Dedifferentiated amniotic fluid mesenchymal stem cell (primary cell): ENCODE measurements at regions not wholly inside any gene's neighbourhood (a gene's known extent, or its start where the extent isn't known, plus 50 kb on each side); places are given as distances from the start of the nearest gene placed in this dataset.
"Not testable (repeated sequence)": the region's sequence is repeated elsewhere in the genome, so short reads cannot be mapped to it uniquely, and the experiment has no call there.

Experiments
- DNase-seq: peaks from one replicate; pipeline ENCODE4 v3.0.0-alpha.2; 2016; ENCODE audit errors: extremely low spot score

GRCh38 chr7:94706996-94707740 lies 51.2 kb upstream of the SGCE start:
- DNase-seq: no peak

DNA sequence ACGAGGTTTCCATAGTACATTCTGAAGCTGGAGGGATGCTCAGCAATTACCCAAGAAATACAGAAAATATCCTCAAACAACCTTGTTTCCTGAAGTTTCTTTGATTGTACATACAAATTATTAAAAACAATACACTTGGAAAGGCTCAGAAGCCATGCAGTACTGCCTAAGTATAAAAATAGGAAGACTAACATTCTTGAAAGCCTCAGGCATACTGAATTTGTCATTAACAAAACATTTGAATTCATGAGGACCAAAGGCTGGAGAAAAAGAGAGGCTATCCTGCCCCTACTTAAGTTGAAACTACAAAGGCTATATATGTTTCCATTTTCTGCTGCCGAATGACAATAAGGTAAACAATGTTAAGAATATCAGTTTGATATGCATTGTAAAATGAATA lies 54.3 kb upstream of the SGCE start:
- peak; percentile 41 for DNase-seq

GRCh38 chr7:94722360-94722759 lies 66.4 kb upstream of the SGCE start:
- DNase-seq: not testable (repeated sequence)

DNA sequence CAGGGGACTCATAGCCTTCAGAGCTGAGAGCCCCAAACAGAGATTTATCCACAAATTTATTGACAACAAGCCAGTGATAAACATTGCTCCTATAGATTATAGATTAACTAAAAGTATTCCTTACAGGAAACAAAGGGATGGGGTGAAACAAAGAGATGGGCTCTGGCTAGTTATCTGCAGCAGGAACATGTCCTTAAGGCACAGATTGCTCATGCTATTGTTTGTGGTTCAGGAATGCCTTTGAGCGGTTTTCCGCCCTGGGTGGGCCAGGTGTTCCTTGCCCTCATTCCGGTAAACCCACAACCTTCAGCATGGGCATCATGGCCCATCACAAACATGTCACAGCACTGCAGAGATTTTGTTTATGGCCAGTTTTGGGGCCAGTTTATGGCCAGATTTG lies 73.0 kb upstream of the SGCE start:
- not testable (repeated sequence) for DNase-seq

DNA sequence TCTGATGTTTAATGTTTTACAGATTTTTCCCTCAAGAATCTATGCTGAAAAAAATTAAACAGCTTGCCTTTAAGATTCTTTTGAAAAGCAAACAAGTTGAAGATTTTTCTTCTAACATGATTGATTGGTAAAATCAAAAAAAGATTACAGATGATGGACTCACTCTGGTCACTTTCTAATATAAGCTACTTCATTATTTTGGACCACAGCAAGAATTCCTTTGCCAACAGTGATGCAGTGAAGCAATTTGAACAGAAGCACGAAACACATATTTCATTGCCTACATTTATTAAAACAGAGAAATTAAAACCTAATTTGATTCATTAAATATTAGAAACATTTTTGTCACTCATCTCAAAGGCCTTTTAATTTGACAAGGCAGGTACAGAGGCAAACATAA lies 82.1 kb upstream of the SGCE start:
- no peak for DNase-seq

GRCh38 chr7:94739180-94739579 lies 83.2 kb upstream of the SGCE start:
- DNase-seq: no peak

DNA sequence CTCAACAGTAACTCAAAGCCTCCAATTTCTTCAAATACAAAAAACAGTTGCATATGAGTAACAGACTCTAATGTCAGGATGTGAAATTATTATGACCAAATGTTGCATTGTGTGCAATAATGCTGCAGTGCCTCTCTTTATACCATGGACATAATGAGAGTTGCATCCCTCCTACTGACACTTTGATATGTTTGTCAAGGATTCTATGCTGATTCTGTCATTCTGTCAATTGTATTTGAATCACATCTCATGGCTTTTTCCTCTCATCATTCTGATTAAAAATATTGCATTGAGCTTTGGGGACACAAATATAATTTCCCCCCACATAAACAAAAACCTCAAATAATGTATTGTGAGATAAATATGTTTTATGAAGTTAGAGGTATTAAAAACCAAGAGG lies 84.6 kb upstream of the SGCE start:
- no peak for DNase-seq

DNA sequence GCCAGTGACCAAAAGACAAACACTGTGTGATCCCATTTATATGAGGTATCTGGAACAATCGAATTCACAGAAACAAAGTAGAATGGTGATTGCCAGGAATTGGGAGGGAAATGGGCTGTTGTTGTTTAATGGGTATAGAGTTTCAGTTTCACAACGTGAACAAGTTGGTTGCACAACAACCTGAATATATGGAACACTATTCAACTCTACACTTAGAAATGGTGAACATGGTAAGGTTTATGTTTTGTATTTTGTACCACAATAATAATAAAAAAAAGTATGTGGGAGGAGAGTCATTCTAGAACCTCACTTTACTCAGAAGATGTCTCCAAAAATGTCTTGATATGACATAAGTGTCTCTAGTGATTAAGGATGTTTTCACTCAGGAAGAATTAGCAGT lies 85.2 kb upstream of the SGCE start:
- DNase-seq: no peak

DNA sequence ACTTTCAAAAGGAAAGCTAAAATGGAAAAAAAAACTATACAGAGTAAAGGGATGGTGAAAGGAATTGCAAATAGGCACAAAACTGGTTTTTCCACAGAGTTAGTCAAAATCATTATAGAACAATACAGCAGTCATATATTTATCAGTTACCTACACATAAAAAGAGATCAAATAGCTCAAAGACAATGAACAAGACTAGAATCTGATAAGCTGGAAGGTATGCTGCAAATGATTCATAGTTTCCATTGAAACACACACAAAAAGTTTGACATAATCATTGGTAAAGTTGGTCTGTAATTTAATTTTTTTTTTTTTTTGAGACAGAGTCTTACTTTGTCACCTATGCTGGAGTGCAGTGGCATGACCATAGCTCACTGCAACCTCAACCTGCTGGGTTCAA lies 92.4 kb upstream of the SGCE start:
- DNase-seq: no peak

DNA sequence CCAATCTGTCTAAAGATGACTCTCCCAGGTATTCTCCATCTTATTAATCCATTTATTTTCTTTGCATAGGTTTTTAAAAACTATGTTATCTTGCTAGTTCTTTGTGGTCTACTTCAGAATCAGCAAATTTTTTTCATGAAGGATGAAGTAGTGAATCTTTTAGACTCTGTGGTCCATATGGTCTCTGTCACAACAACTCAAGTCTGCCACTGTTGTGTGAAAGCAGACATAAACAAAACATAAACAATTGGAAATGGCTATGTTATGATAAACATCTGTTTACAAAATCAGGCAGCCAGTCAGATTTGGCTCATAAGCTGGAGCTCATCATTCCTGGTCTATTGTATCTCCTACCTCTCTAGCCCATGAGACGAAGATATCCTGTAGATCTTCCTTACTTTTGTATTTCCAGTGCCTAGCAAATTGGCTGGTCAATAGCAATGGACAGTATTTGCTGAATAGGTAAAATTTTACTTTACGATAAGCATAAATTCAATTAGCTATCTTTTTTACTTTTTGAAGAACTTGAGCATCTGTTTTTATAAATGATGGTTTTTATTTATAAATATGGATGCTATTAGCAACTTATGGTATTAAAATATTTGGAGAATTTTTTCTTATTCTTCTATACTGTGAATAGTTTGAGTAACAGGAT lies 104.6 kb upstream of the SGCE start:
- no peak for DNase-seq

DNA sequence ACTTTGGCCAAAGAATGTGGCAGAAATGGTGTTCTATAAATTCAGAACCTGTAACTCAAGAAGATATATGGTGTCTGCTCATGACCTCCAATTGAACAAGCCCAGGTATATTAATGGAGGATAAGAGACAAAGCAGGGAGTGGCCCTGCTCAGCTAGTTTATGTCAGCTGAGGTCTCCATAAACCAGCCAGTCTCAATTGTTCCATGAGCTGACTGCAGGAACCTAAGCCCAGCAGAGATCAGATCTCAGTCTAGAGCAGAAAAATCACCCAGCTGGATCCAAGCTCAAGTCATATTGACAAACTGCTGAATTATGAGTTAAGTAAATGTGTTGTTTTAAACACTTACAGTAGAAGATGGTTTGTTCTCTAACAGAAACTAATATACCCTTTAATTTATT lies 105.5 kb upstream of the SGCE start:
- no peak for DNase-seq

GRCh38 chr7:94763268-94763667 lies 107.3 kb upstream of the SGCE start:
- no peak for DNase-seq

DNA sequence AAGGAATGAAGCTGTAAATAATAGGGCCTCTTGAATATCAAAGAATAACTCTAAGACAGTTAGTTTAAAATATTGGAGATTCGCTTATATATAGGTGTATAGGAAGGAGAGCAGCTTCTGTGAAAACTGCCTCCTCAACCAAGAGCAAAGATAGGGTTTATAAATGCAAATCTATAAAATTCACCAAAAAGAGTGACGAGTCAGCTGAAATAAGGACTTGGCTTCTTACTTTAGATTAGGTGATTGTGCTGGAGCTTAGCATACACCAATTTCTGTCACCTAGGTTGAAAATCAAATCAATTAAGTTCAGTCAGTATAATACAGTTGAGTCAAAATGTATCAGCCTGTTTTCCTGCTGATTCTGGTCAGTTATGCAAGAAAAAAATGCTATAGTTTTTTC lies 113.8 kb upstream of the SGCE start:
- DNase-seq: no peak

GRCh38 chr7:94778711-94779459 lies 123.0 kb upstream of the SGCE start:
- DNase-seq: no peak

DNA sequence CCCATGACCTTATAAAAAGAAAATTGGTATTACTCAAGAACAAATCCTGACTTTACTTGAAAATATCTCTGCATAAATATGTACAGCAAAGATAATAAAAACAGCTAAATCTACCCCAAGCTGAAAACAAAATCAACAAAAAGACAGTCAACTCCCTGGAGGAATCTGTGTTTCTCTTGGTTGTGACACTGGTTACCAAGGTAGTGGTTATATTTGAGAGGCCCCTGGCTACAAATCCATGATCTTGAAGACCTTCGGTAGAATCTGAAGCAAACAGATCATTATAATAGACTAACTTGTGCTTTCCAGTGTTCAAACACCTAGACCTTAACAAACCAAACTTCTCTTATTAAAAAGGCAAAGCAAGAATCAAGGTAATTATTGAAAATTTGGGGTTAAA lies 123.9 kb upstream of the SGCE start:
- no peak for DNase-seq

- no peak for DNase-seq
Measured at GRCh38 chr7:94781236-94781635, 125.3 kb upstream of the SGCE start.

- no peak for DNase-seq
Measured at GRCh38 chr7:94782777-94783176, 124.6 kb upstream of the PPP1R9A start.

GRCh38 chr7:94787285-94787684 lies 120.1 kb upstream of the PPP1R9A start:
- no peak for DNase-seq

DNA sequence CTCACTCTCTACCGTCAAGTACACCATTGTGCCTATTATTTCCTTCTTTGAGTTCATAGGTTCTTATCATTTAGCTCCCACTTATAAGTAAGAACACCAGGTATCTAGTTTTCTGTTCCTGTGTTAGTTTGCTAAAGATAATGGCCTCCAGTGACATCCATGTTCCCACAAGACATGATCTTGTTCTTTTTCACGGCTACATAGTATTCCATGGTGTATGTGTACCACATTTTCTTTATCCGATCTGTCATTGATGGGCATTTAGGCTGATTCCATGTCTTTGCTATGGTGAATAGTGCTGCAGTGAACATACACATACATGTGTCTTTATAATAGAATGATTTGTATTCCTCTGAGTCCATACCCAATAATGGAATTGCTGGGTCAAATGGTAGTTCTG lies 119.0 kb upstream of the PPP1R9A start:
- not testable (repeated sequence) for DNase-seq

DNA sequence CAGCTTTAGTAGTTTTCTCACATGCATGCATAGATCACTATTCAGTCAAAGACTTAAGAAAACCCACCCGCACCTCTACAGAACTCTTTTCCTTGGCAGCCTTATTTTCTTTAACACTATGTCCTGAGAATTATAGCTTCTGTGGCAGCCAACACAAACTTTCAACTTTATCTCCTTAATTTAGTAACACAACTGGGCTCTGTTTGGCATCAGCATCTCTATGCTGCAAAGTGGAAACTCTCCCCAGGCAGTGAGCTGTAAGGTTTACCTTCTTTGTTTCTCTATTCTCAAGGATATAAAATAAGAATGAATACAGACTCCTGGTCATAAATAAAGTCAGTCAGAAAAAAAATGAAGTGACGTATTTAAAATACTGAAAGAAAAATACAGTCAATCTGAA lies 115.2 kb upstream of the PPP1R9A start:
- no peak for DNase-seq

DNA sequence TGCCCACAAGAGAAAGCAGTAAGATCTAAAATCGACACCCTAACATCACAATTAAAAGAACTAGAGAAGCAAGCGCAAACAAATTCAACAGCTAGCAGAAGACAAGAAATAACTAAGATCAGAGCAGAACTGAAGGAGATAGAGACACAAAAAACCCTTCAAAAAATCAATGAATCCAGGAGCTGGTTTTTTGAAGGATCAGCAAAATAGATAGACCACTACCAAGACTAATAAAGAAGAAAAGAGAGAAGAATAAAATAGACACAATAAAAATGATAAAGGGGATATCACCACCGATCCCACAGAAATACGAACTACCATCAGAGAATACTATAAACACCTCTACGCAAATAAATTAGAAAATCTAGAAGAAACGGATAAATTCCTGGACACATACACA lies 110.0 kb upstream of the PPP1R9A start:
- DNase-seq: not testable (repeated sequence)

GRCh38 chr7:94803821-94804220 lies 103.6 kb upstream of the PPP1R9A start:
- no peak for DNase-seq

GRCh38 chr7:94808673-94809072 lies 98.7 kb upstream of the PPP1R9A start:
- DNase-seq: not testable (repeated sequence)
